SK-N-SH (cell line): ENCODE measurements at regions not wholly inside any gene's neighbourhood (a gene's known extent, or its start where the extent isn't known, plus 50 kb on each side); places are given as distances from the start of the nearest gene placed in this dataset.

Experiments
- CTCF ChIA-PET: fragments of 300-600, 350-600 bp; formaldehyde crosslinking; extraction: SDS; loops from one replicate; lab custom pipeline; 2021; lab: Yijun Ruan, JAX
- POLR2A ChIA-PET: fragments of 350-600 bp; sonication (Branson Sonifier 250); formaldehyde crosslinking; extraction: SDS; loops from one replicate; lab custom pipeline; 2020; ENCODE audit warnings: antibody characterized with exemption, inconsistent platforms; lab: Yijun Ruan, JAX
- DNase-seq: peaks from one replicate; pipeline ENCODE4 v3.0.0; 2012
- H2AFZ ChIP-seq: fragments of 200-600 bp; sonication (generic); 2 replicates; pipeline ENCODE4 v1.8.1; 2016; ENCODE audit warnings: antibody characterized with exemption, mild to moderate bottlenecking, low read depth
- H3F3A ChIP-seq: fragments of 200-600 bp; sonication (generic); replicated peaks from 2 replicates; pipeline ENCODE3; 2016; ENCODE audit warnings: antibody characterized with exemption, mild to moderate bottlenecking; ENCODE audit not compliant: insufficient read depth
- H3K27ac ChIP-seq, 2 experiments: fragments of 200-500 bp in 1 of 2; fragments of 200-600 bp in 1 of 2; sonication (Bioruptor generic) in 1 of 2; sonication (generic), shearing (Covaris generic) in 1 of 2; 2 replicates each; pipeline versions ENCODE4 v1.5.1 to v1.6.1; 2014 to 2016; ENCODE audit warnings: low read depth in 2 of 2, inconsistent platforms in 1 of 2, low read length in 1 of 2, mild to moderate bottlenecking in 1 of 2, mixed read lengths in 1 of 2
- H3K27me3 ChIP-seq: fragments of 200-600 bp; sonication (generic), shearing (Covaris generic); 2 replicates; pipeline ENCODE4 v1.6.1; 2016; ENCODE audit warnings: mixed run types; ENCODE audit not compliant: insufficient read depth
- H3K36me3 ChIP-seq, 2 experiments: fragments of 200-500 bp in 1 of 2; fragments of 200-600 bp in 1 of 2; sonication (Bioruptor generic) in 1 of 2; sonication (generic) in 1 of 2; replicated peaks in 1 of 2; 2 replicates each; pipeline versions ENCODE3 to v1.5.1; 2014 to 2016; ENCODE audit warnings: low read length in 1 of 2, mild to moderate bottlenecking in 1 of 2; ENCODE audit not compliant: insufficient read depth in 2 of 2, control insufficient read depth in 1 of 2
- H3K4me1 ChIP-seq, 2 experiments: fragments of 200-500 bp in 1 of 2; fragments of 200-600 bp in 1 of 2; sonication (Bioruptor generic) in 1 of 2; sonication (generic), shearing (Covaris generic) in 1 of 2; 2 replicates each; pipeline versions ENCODE4 v1.5.1 to v1.6.1; 2014 to 2016; ENCODE audit warnings: low read depth in 1 of 2, low read length in 1 of 2, mixed run types in 1 of 2; ENCODE audit not compliant: insufficient read depth in 2 of 2, control insufficient read depth in 1 of 2
- H3K4me2 ChIP-seq: fragments of 200-600 bp; sonication (generic), shearing (Covaris generic); 2 replicates; pipeline ENCODE4 v1.6.1; 2017; ENCODE audit warnings: mixed run types
- H3K4me3 ChIP-seq, 2 experiments: fragments of 200-500 bp in 1 of 2; fragments of 200-600 bp in 1 of 2; sonication (Bioruptor generic) in 1 of 2; sonication (generic), shearing (Covaris generic) in 1 of 2; 2 replicates each; pipeline versions ENCODE4 v1.5.1 to v1.8.1; 2014 to 2016; ENCODE audit warnings: low read depth in 2 of 2, inconsistent platforms in 1 of 2, low read length in 1 of 2, mild to moderate bottlenecking in 1 of 2, mixed read lengths in 1 of 2, moderate library complexity in 1 of 2
- H3K79me2 ChIP-seq: fragments of 200-600 bp; sonication (generic); 2 replicates; pipeline ENCODE4 v1.8.1; 2017; ENCODE audit warnings: mild to moderate bottlenecking; ENCODE audit not compliant: insufficient read depth
- H3K9ac ChIP-seq: fragments of 200-600 bp; sonication (generic); 2 replicates; pipeline ENCODE4 v1.6.1; 2017; ENCODE audit warnings: mixed run types
- H3K9me2 ChIP-seq: fragments of 200-600 bp; sonication (generic); 2 replicates; pipeline ENCODE4 v1.6.1; 2017; ENCODE audit warnings: mixed run types
- H3K9me3 ChIP-seq: fragments of 200-600 bp; sonication (generic); 2 replicates; pipeline ENCODE4 v1.6.1; 2017; ENCODE audit warnings: mixed run types, mild to moderate bottlenecking, moderate library complexity
- H4K20me1 ChIP-seq: fragments of 200-600 bp; sonication (generic); 2 replicates; pipeline ENCODE4 v1.6.1; 2017; ENCODE audit warnings: mild to moderate bottlenecking, mixed run types; ENCODE audit not compliant: insufficient read depth
- CHD2 ChIP-seq: fragments of 150-350 bp; IDR thresholded peaks from 2 replicates; pipeline ENCODE4 v1.6.1; 2018; ENCODE audit warnings: low read length; ENCODE audit not compliant: partially characterized antibody
- EP300 ChIP-seq, 2 experiments: IDR thresholded peaks; 2 replicates each; pipeline versions ENCODE4 v1.4.0 to v1.6.1; 2012; ENCODE audit warnings: borderline replicate concordance in 1 of 2, low read depth in 1 of 2, low read length in 1 of 2
- FOXJ3 ChIP-seq: sonication (generic); formaldehyde crosslinking; IDR thresholded peaks from 2 replicates; pipeline ENCODE4 v1.5.1; 2020; ENCODE audit warnings: mild to moderate bottlenecking, missing genetic modification reagents
- FOXM1 ChIP-seq: IDR thresholded peaks from 2 replicates; pipeline ENCODE4 v1.4.0; 2012; ENCODE audit warnings: low read depth, mild to moderate bottlenecking
- GATA2 ChIP-seq: sonication (generic); formaldehyde crosslinking; IDR thresholded peaks from 2 replicates; pipeline ENCODE4 v1.5.0; 2020; ENCODE audit warnings: mild to moderate bottlenecking, missing genetic modification reagents
- IRF3 ChIP-seq: fragments of 150-350 bp; IDR thresholded peaks from 2 replicates; pipeline ENCODE4 v1.6.1; 2016; ENCODE audit warnings: mild to moderate bottlenecking, low read depth, low read length
- JUND ChIP-seq: IDR thresholded peaks from 2 replicates; pipeline ENCODE4 v1.4.0; 2012
- NFIC ChIP-seq: IDR thresholded peaks from 2 replicates; pipeline ENCODE4 v1.4.0; 2012; ENCODE audit warnings: borderline replicate concordance
- NRF1 ChIP-seq: IDR thresholded peaks from 2 replicates; pipeline ENCODE4 v1.6.1; 2012; ENCODE audit warnings: low read depth, mild to moderate bottlenecking, low read length
- POLR2AphosphoS5 ChIP-seq: IDR thresholded peaks from 2 replicates; pipeline ENCODE4 v1.6.1; 2012; ENCODE audit warnings: low read depth, low read length
- RCOR1 ChIP-seq: fragments of 150-350 bp; IDR thresholded peaks from 2 replicates; pipeline ENCODE4 v1.6.1; 2017; ENCODE audit warnings: antibody characterized with exemption, low read length
- SIN3A ChIP-seq: IDR thresholded peaks from 2 replicates; pipeline ENCODE4 v1.6.1; 2012; ENCODE audit warnings: low read depth, mild to moderate bottlenecking, low read length, moderate library complexity, borderline replicate concordance
- TCF12 ChIP-seq: IDR thresholded peaks from 2 replicates; pipeline ENCODE4 v1.4.0; 2012
- USF1 ChIP-seq: IDR thresholded peaks from 2 replicates; pipeline ENCODE4 v1.4.0; 2012; ENCODE audit warnings: low read depth, borderline replicate concordance
- WGBS: methylation state at CpG from one replicate; pipeline ENCODE4 v1.1.6; 2017; ENCODE audit warnings: low lambda C conversion rate; 5-methylcytosine and 5-hydroxymethylcytosine counted together
- TF ChIP-seq, protein P1 (sequence below): fragments of 150-350 bp; IDR thresholded peaks from 2 replicates; pipeline ENCODE4 v1.6.1; 2017; ENCODE audit warnings: antibody characterized with exemption, low read length, low read depth, borderline replicate concordance
- TF ChIP-seq, protein P2 (sequence below): IDR thresholded peaks from 2 replicates; pipeline ENCODE4; 2012

DNA sequence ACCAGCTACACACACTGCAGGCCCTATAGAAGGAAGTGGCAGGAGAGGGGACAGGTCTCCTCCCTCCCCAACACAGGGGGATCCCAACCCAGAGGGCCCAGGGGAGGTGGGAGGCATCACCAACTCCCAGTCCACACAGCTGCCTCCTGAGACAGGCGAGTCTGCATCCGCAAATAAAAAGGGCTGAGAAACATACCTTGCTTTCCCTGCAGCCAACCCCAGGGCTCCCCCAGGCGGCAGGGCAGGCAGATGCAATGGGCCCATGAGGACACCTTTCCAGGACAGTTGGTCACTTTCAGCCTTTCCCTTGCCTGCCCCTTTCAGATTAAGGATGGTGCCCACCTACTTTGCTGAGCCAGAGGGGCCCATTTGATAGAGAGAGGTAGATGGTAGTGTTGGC lies 180.0 kb downstream of the BRD1 start:
- no peaks in the 10 kb centered on the region for H4K20me1 ChIP-seq
- no peaks in the 10 kb centered on the region for H3K9me3 ChIP-seq
- H3K9ac ChIP-seq, result no peak overlapping the region
- no peak overlapping the region for H3K4me3 ChIP-seq
- no peaks in the 10 kb centered on the region for H3K36me3 ChIP-seq
- DNase-seq, result no peak
- no peaks in the 10 kb centered on the region for H3K4me1 ChIP-seq
- TF ChIP-seq SIN3A, result no peak
- no peak for TF ChIP-seq FOXJ3 (CRISPR knock-in tag)
- no peak for TF ChIP-seq NFIC
- H3K27ac ChIP-seq, result no peak overlapping the region
- no peaks in the 10 kb centered on the region for H3K27me3 ChIP-seq
- no peaks in the 10 kb centered on the region for H3K79me2 ChIP-seq
- POLR2A ChIA-PET, result no interaction called here
- 40% methylated on average over 3 of the region's 3 CpGs for WGBS
- no peaks in the 10 kb centered on the region for H3F3A ChIP-seq
- H3K9me2 ChIP-seq, result no peaks in the 10 kb centered on the region
- CTCF ChIA-PET, result interaction anchor here (1.6 kb wide), 1 partner anchor 9 kb away, joined by 3 read pairs; no protein-coding TSS in a partner anchor
- H2AFZ ChIP-seq, result no peak overlapping the region
- H3K4me2 ChIP-seq, result no peak overlapping the region

GRCh38 chr22:49646876-49647275 lies 180.8 kb downstream of the BRD1 start:
- WGBS, result 6% methylated on average over 3 of the region's 3 CpGs
- H3K4me2 ChIP-seq, result no peak overlapping the region
- H3K9me3 ChIP-seq, result no peaks in the 10 kb centered on the region
- ChIA-PET POLR2A (no interaction called here), CTCF (interaction anchor here (1.6 kb wide), 1 partner anchor 9 kb away, joined by 3 read pairs; no protein-coding TSS in a partner anchor)
- TF ChIP-seq POLR2AphosphoS5, result no peak
- no peak for TF ChIP-seq EP300 (IDR thresholded peaks at IDR 0.05; ENCODE audit: borderline replicate concordance in 1 of 2, low read depth in 1 of 2, low read length in 1 of 2)
- no peak for TF ChIP-seq FOXM1
- TF ChIP-seq, protein P1, sequence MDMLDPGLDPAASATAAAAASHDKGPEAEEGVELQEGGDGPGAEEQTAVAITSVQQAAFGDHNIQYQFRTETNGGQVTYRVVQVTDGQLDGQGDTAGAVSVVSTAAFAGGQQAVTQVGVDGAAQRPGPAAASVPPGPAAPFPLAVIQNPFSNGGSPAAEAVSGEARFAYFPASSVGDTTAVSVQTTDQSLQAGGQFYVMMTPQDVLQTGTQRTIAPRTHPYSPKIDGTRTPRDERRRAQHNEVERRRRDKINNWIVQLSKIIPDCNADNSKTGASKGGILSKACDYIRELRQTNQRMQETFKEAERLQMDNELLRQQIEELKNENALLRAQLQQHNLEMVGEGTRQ, result no peak
- TF ChIP-seq USF1, result no peak
- no peak for TF ChIP-seq TCF12
- TF ChIP-seq IRF3, result no peak
- TF ChIP-seq, protein P2, sequence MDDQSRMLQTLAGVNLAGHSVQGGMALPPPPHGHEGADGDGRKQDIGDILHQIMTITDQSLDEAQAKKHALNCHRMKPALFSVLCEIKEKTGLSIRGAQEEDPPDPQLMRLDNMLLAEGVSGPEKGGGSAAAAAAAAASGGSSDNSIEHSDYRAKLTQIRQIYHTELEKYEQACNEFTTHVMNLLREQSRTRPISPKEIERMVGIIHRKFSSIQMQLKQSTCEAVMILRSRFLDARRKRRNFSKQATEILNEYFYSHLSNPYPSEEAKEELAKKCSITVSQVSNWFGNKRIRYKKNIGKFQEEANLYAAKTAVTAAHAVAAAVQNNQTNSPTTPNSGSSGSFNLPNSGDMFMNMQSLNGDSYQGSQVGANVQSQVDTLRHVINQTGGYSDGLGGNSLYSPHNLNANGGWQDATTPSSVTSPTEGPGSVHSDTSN, result no peak
- TF ChIP-seq SIN3A, result no peak
- TF ChIP-seq NRF1, result no peak
- no peak for TF ChIP-seq GATA2 (CRISPR knock-in tag)
- no peak for TF ChIP-seq JUND
- TF ChIP-seq CHD2, result no peak
- TF ChIP-seq RCOR1, result no peak
- H3K79me2 ChIP-seq, result no peaks in the 10 kb centered on the region
- DNase-seq, result no peak
- H3K9me2 ChIP-seq, result no peaks in the 10 kb centered on the region
- no peaks in the 10 kb centered on the region for H3F3A ChIP-seq
- H4K20me1 ChIP-seq, result no peaks in the 10 kb centered on the region
- H3K36me3 ChIP-seq, result no peaks in the 10 kb centered on the region
- no peak overlapping the region for H3K4me3 ChIP-seq
- no peaks in the 10 kb centered on the region for H3K27me3 ChIP-seq
- H3K4me1 ChIP-seq, result no peaks in the 10 kb centered on the region
- H3K27ac ChIP-seq, result no peak overlapping the region
- no peak overlapping the region for H3K9ac ChIP-seq
- no peak overlapping the region for H2AFZ ChIP-seq
